H1 (cell line): ENCODE measurements at regions not wholly inside any gene's neighbourhood (a gene's known extent, or its start where the extent isn't known, plus 50 kb on each side); places are given as distances from the start of the nearest gene placed in this dataset.

ENCODE experiments used
- CTCF ChIA-PET: fragments of 300-600 bp; sonication (Branson Sonifier 250); formaldehyde crosslinking; loops from one replicate; lab custom pipeline; 2021; ENCODE audit not compliant: partially characterized antibody; lab: Charles Lee
- POLR2A ChIA-PET: fragments of 300-600 bp; sonication (Branson Sonifier 250); formaldehyde crosslinking; loops from one replicate; lab custom pipeline; 2021; ENCODE audit warnings: inconsistent platforms; ENCODE audit not compliant: partially characterized antibody; lab: Charles Lee
- DNase-seq, 2 experiments: peaks; one replicate each; pipeline versions ENCODE4 v3.0.0 to v3.0.0-alpha.2; 2010 to 2022; ENCODE audit warnings: low spot score in 2 of 2, low read depth in 1 of 2, mixed read lengths in 1 of 2
- FAIRE-seq: peaks from 2 replicates; lab custom pipeline; 2011; peaks lifted over from hg19 to GRCh38; lab: Jason Lieb, UNC
- H2AFZ ChIP-seq: 2 replicates; pipeline ENCODE4 v1.8.1; 2012; ENCODE audit warnings: low read length, inconsistent platforms
- H2AK5ac ChIP-seq: 2 replicates; pipeline ENCODE4 v1.6.1; 2013; ENCODE audit warnings: low read depth, low read length
- H2BK120ac ChIP-seq: replicated peaks from 2 replicates; pipeline ENCODE3; 2013; ENCODE audit warnings: low read depth, low read length, inconsistent platforms
- H2BK12ac ChIP-seq: 2 replicates; pipeline ENCODE4 v1.6.1; 2013; ENCODE audit warnings: low read depth, low read length
- H2BK15ac ChIP-seq: 2 replicates; pipeline ENCODE4 v1.6.1; 2013; ENCODE audit warnings: low read length
- H2BK20ac ChIP-seq: 2 replicates; pipeline ENCODE4 v1.6.1; 2013; ENCODE audit warnings: low read length
- H2BK5ac ChIP-seq: 2 replicates; pipeline ENCODE4 v1.6.1; 2013; ENCODE audit warnings: low read depth, low read length
- H3K14ac ChIP-seq: 2 replicates; pipeline ENCODE4 v1.6.1; 2013; ENCODE audit warnings: inconsistent platforms; ENCODE audit not compliant: insufficient read length
- H3K18ac ChIP-seq: 2 replicates; pipeline ENCODE4 v1.6.1; 2013; ENCODE audit warnings: low read length; ENCODE audit errors: extremely low read depth
- H3K23ac ChIP-seq: 2 replicates; pipeline ENCODE4 v1.6.1; 2013; ENCODE audit warnings: inconsistent platforms; ENCODE audit not compliant: insufficient read length
- H3K23me2 ChIP-seq: 2 replicates; pipeline ENCODE4 v1.6.1; 2013; ENCODE audit warnings: low read depth, low read length
- H3K27ac ChIP-seq: 2 replicates; pipeline ENCODE4 v1.6.1; 2011; ENCODE audit warnings: low read depth, low read length, inconsistent platforms
- H3K27me3 ChIP-seq, 4 experiments: replicated peaks in 1 of 4; 1 replicate in 1 of 4; 2 replicates in 3 of 4; pipeline versions ENCODE4 v1.6.1 to v1.8.1; 2011 to 2013; ENCODE audit warnings: low read length in 3 of 4, mild to moderate bottlenecking in 3 of 4, inconsistent platforms in 2 of 4, mixed read lengths in 2 of 4, moderate library complexity in 1 of 4; ENCODE audit not compliant: control insufficient read depth in 3 of 4, insufficient read depth in 3 of 4; ENCODE audit errors: extremely low read depth in 1 of 4
- H3K36me3 ChIP-seq, 4 experiments: 2 replicates each; pipeline versions ENCODE4 v1.6.1 to v1.8.1; 2011 to 2013; ENCODE audit warnings: mild to moderate bottlenecking in 4 of 4, low read length in 3 of 4, moderate library complexity in 2 of 4, control low read depth in 1 of 4, inconsistent platforms in 1 of 4; ENCODE audit not compliant: insufficient read depth in 4 of 4, control insufficient read depth in 2 of 4
- H3K4ac ChIP-seq: replicated peaks from 2 replicates; pipeline ENCODE3; 2013; ENCODE audit warnings: low read length, low read depth, mixed read lengths, inconsistent platforms; ENCODE audit not compliant: insufficient read length
- H3K4me1 ChIP-seq, 4 experiments: replicated peaks in 1 of 4; 1 replicate in 1 of 4; 2 replicates in 3 of 4; pipeline versions ENCODE4 v1.6.1 to v1.8.1; 2011 to 2013; ENCODE audit warnings: low read length in 3 of 4, inconsistent platforms in 2 of 4, mixed read lengths in 1 of 4; ENCODE audit not compliant: insufficient read depth in 4 of 4, control insufficient read depth in 3 of 4
- H3K4me2 ChIP-seq, 2 experiments: 2 replicates each; pipeline versions ENCODE4 v1.6.1 to v1.8.1; 2011 to 2013; ENCODE audit warnings: low read depth in 2 of 2, low read length in 2 of 2, control low read depth in 1 of 2, inconsistent platforms in 1 of 2, mild to moderate bottlenecking in 1 of 2; ENCODE audit not compliant: insufficient read depth in 1 of 2
- H3K4me3 ChIP-seq, 4 experiments: fragments of 200-600, 300-600 bp in 1 of 4; sonication (generic), shearing (Covaris generic), sonication (Bioruptor Twin) in 1 of 4; 2 replicates each; pipeline versions ENCODE4 v1.5.1 to v1.8.1; 2011 to 2016; ENCODE audit warnings: low read length in 4 of 4, low read depth in 3 of 4, control low read depth in 2 of 4, inconsistent platforms in 2 of 4, mild to moderate bottlenecking in 2 of 4, mixed read lengths in 1 of 4, moderate library complexity in 1 of 4; ENCODE audit not compliant: insufficient read depth in 2 of 4; ENCODE audit errors: extremely low read depth in 1 of 4
- H3K56ac ChIP-seq: replicated peaks from 2 replicates; pipeline ENCODE3; 2013; ENCODE audit warnings: low read depth, mild to moderate bottlenecking, mixed read lengths, low read length, inconsistent platforms; ENCODE audit not compliant: insufficient read length
- H3K79me1 ChIP-seq: 2 replicates; pipeline ENCODE4 v1.6.1; 2013; ENCODE audit warnings: low read depth, low read length, control low read depth
- H3K79me2 ChIP-seq, 2 experiments: 2 replicates each; pipeline versions ENCODE4 v1.6.1 to v1.8.1; 2012 to 2013; ENCODE audit warnings: low read length in 2 of 2, mild to moderate bottlenecking in 2 of 2, inconsistent platforms in 1 of 2; ENCODE audit not compliant: insufficient read depth in 2 of 2, control insufficient read depth in 1 of 2
- H3K9ac ChIP-seq, 4 experiments: replicated peaks in 1 of 4; 1 replicate in 1 of 4; 2 replicates in 3 of 4; pipeline versions ENCODE4 v1.6.1 to v1.8.1; 2011 to 2013; ENCODE audit warnings: low read depth in 3 of 4, low read length in 3 of 4, control low read depth in 2 of 4, mild to moderate bottlenecking in 2 of 4, moderate library complexity in 2 of 4, inconsistent platforms in 1 of 4; ENCODE audit errors: extremely low read depth in 1 of 4
- H3K9me3 ChIP-seq, 2 experiments: 2 replicates each; pipeline versions ENCODE4 v1.6.1 to v1.8.1; 2012 to 2013; ENCODE audit warnings: mild to moderate bottlenecking in 2 of 2, moderate library complexity in 2 of 2, control low read depth in 1 of 2, inconsistent platforms in 1 of 2, low read depth in 1 of 2, low read length in 1 of 2, mixed read lengths in 1 of 2; ENCODE audit not compliant: insufficient read depth in 2 of 2
- H4K20me1 ChIP-seq, 2 experiments: replicated peaks in 1 of 2; 2 replicates each; pipeline versions ENCODE3 to v1.8.1; 2011 to 2013; ENCODE audit warnings: inconsistent platforms in 2 of 2, low read length in 2 of 2, mild to moderate bottlenecking in 1 of 2; ENCODE audit not compliant: insufficient read depth in 2 of 2, control insufficient read depth in 1 of 2
- H4K5ac ChIP-seq: 2 replicates; pipeline ENCODE4 v1.6.1; 2013; ENCODE audit warnings: low read length, low read depth, mixed read lengths, inconsistent platforms; ENCODE audit not compliant: insufficient read length
- H4K8ac ChIP-seq: 2 replicates; pipeline ENCODE4 v1.8.0; 2013; ENCODE audit warnings: mild to moderate bottlenecking, moderate library complexity, low read length, inconsistent platforms; ENCODE audit not compliant: insufficient read depth; ENCODE audit errors: extremely low read depth
- H4K91ac ChIP-seq: replicated peaks from 2 replicates; pipeline ENCODE3; 2013; ENCODE audit warnings: low read length, mixed read lengths, inconsistent platforms; ENCODE audit not compliant: insufficient read length
- ATF3 ChIP-seq: IDR thresholded peaks from 2 replicates; pipeline ENCODE4 v1.6.1; 2011; ENCODE audit warnings: low read depth, mild to moderate bottlenecking, low read length; ENCODE audit not compliant: insufficient read depth
- CREB1 ChIP-seq: IDR thresholded peaks from 2 replicates; pipeline ENCODE4 v1.6.1; 2012; ENCODE audit warnings: inconsistent platforms
- E2F6 ChIP-seq: IDR thresholded peaks from 2 replicates; pipeline ENCODE4 v1.6.1; 2012; ENCODE audit warnings: inconsistent platforms
- EP300 ChIP-seq, 2 experiments: IDR thresholded peaks; 1 replicate in 1 of 2; 2 replicates in 1 of 2; pipeline ENCODE4 v1.6.1; 2011 to 2012; ENCODE audit warnings: low read depth in 2 of 2, low read length in 2 of 2, mild to moderate bottlenecking in 2 of 2, borderline replicate concordance in 1 of 2, inconsistent platforms in 1 of 2, moderate library complexity in 1 of 2
- FOSL1 ChIP-seq: IDR thresholded peaks from 2 replicates; pipeline ENCODE4 v1.6.1; 2011; ENCODE audit warnings: mild to moderate bottlenecking, low read depth, low read length, moderate library complexity; ENCODE audit not compliant: insufficient read depth
- HDAC6 ChIP-seq: IDR thresholded peaks from one replicate; pipeline ENCODE4 v1.7.1; 2012; ENCODE audit warnings: low read depth, mild to moderate bottlenecking, inconsistent platforms, low read length, moderate library complexity
- MAX ChIP-seq: IDR thresholded peaks from 2 replicates; pipeline ENCODE4 v1.6.1; 2012; ENCODE audit warnings: inconsistent platforms
- NRF1 ChIP-seq: IDR thresholded peaks from 2 replicates; pipeline ENCODE4 v1.6.1; 2011; ENCODE audit warnings: mild to moderate bottlenecking, low read depth, low read length, improper control_type of control experiment
- POLR2A ChIP-seq, 2 experiments: IDR thresholded peaks; 1 replicate in 1 of 2; 2 replicates in 1 of 2; pipeline ENCODE4 v1.6.1; 2011; ENCODE audit warnings: low read depth in 2 of 2, low read length in 2 of 2, mild to moderate bottlenecking in 2 of 2; ENCODE audit errors: control extremely low read depth in 1 of 2
- POU5F1 ChIP-seq: IDR thresholded peaks from 2 replicates; pipeline ENCODE4 v1.6.1; 2011; ENCODE audit warnings: low read depth, mild to moderate bottlenecking, low read length, moderate library complexity
- SAP30 ChIP-seq: fragments of 300-600 bp; sonication (generic); IDR thresholded peaks from 2 replicates; pipeline ENCODE4 v1.7.1; 2012; ENCODE audit warnings: low read length, moderate library complexity, mild to moderate bottlenecking, inconsistent platforms; ENCODE audit not compliant: insufficient read depth, insufficient replicate concordance
- SP1 ChIP-seq: IDR thresholded peaks from 2 replicates; pipeline ENCODE4 v1.6.1; 2011; ENCODE audit warnings: low read depth, low read length
- SRF ChIP-seq: IDR thresholded peaks from 2 replicates; pipeline ENCODE4 v1.6.1; 2011; ENCODE audit warnings: mild to moderate bottlenecking, low read depth, low read length, moderate library complexity
- TAF1 ChIP-seq: IDR thresholded peaks from 2 replicates; pipeline ENCODE4 v1.6.1; 2011; ENCODE audit warnings: mild to moderate bottlenecking, low read depth, low read length
- TEAD4 ChIP-seq: IDR thresholded peaks from 2 replicates; pipeline ENCODE4 v1.6.1; 2012; ENCODE audit warnings: low read depth, low read length, inconsistent platforms, mixed read lengths
- YY1 ChIP-seq: IDR thresholded peaks from 2 replicates; pipeline ENCODE4 v1.6.1; 2011; ENCODE audit warnings: low read depth, mild to moderate bottlenecking, low read length

GRCh38 chrX:63913719-63914118, 128.7 kb upstream of the ARHGEF9 start:
- H2AFZ ChIP-seq = no peak overlapping the region
- no peak overlapping the region for H3K23ac ChIP-seq
- no peak overlapping the region for H3K9ac ChIP-seq
- no peak overlapping the region for H4K91ac ChIP-seq
- DNase-seq (no peak), FAIRE-seq (no peak)
- no peak overlapping the region for H2BK5ac ChIP-seq
- no peak overlapping the region for H4K5ac ChIP-seq
- ChIA-PET CTCF (no interaction called here), POLR2A (no interaction called here)
- H3K4me2 ChIP-seq = no peak overlapping the region
- H3K9me3 ChIP-seq = peaks cover 4 to 9% of the 10 kb centered on the region in 2 experiments; a peak in 3 of 4 replicates
- no peak overlapping the region for H4K8ac ChIP-seq
- H3K4me3 ChIP-seq = no peak overlapping the region
- H3K27me3 ChIP-seq = no peaks in the 10 kb centered on the region
- H3K4ac ChIP-seq = no peak overlapping the region
- H4K20me1 ChIP-seq = no peaks in the 10 kb centered on the region
- H3K36me3 ChIP-seq = no peaks in the 10 kb centered on the region
- no peak overlapping the region for H2BK120ac ChIP-seq
- no peak overlapping the region for H2BK12ac ChIP-seq
- no peak overlapping the region for H2AK5ac ChIP-seq
- no peak overlapping the region for H2BK15ac ChIP-seq
- H3K27ac ChIP-seq = no peak overlapping the region
- H3K23me2 ChIP-seq = no peaks in the 10 kb centered on the region
- no peak overlapping the region for H3K56ac ChIP-seq
- H3K18ac ChIP-seq = no peak overlapping the region
- no peak overlapping the region for H2BK20ac ChIP-seq
- H3K14ac ChIP-seq = no peak overlapping the region
- no peaks in the 10 kb centered on the region for H3K4me1 ChIP-seq
- no peaks in the 10 kb centered on the region for H3K79me1 ChIP-seq
- no peaks in the 10 kb centered on the region for H3K79me2 ChIP-seq
- TF ChIP-seq SRF (no peak), SP1 (no peak), TEAD4 (no peak), FOSL1 (no peak), YY1 (no peak), CREB1 (no peak), TAF1 (no peak), E2F6 (no peak), SAP30 (no peak), EP300 (IDR thresholded peaks at IDR 0.05; ENCODE audit: borderline replicate concordance in 1 of 2, low read depth in 2 of 2, low read length in 2 of 2) (no peak), MAX (no peak), POU5F1 (no peak), POLR2A (IDR thresholded peaks at IDR 0.05; ENCODE audit: control extremely low read depth in 1 of 2, low read depth in 2 of 2, low read length in 2 of 2) (no peak), ATF3 (no peak), NRF1 (no peak), HDAC6 (no peak)
